Activated CD4-positive, CD25-positive, alpha-beta regulatory T cell (primary cell): ENCODE measurements at regions not wholly inside any gene's neighbourhood (a gene's known extent, or its start where the extent isn't known, plus 50 kb on each side); places are given as distances from the start of the nearest gene placed in this dataset.

Source experiments
- DNase-seq, 4 experiments: peaks; one replicate each; lab custom pipeline; 2025; lab: John Stamatoyannopoulos, UW

- DNase-seq = no peak
Observed at GRCh38 chr2:133667085-133667484, 98.8 kb upstream of the NCKAP5 start.

- DNase-seq = no peak
Observed at GRCh38 chr2:133667968-133668367, 99.7 kb upstream of the NCKAP5 start.

DNA sequence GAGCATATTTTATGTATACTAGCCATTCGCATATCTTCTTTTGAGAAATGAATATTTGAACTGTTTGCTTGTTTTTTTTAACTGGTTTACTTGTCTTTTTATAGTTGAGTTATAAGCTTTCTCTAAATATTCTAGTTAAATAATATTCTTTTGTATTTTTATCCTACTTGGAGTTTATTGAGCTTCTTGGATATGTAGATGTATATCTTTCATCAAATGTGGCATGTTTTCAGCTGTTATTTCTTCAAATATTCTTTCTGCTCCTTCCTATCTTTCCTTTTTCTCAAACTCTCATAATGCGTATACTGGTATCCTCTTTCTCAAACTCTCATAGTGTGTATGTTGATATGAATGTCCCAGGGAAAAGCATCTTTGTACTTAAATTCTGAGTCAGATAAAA, 100.3 kb upstream of the NCKAP5 start:
- DNase-seq = no peak

- DNase-seq = no peak
Observed at GRCh38 chr2:133673305-133673905, 105.1 kb upstream of the NCKAP5 start.

- no peak for DNase-seq
Observed at GRCh38 chr2:133674066-133674432, 105.8 kb upstream of the NCKAP5 start.

- DNase-seq = no peak
Observed at GRCh38 chr2:133674433-133675331, 106.4 kb upstream of the NCKAP5 start.

DNA sequence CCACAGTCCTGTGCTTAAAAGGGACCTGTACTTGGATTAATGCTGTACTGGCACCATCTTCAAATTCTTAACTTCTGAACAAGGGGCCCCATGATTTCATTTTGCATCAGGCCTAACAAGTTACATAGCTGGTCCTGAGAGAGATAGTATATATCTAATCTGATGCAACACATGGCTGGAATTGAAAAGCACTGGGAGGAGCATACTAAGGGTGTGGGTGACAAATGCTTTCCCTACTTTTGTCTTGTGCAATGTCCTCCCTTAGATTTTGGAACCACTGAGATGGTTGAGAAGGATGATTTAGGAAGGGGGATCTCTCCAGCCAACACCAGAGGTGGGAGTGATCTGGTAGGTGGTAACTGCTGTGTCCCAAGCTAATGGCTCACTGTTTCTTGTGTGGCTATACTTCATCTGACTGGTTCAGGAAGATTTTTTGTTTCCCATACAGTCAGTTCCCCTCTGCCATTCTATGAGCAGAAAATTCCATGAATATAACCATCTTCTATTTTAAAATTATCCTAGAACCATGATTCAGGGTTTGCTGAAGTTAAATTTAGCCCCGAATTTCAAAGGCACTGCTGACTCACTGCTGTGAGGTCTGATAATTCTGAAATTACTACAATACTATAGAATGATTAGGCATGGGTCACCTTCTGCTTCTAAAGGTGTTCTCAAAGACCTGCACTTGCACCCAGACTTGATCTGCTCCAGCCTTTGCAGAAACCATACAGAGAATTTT, 108.3 kb upstream of the NCKAP5 start:
- no peak for DNase-seq

DNA sequence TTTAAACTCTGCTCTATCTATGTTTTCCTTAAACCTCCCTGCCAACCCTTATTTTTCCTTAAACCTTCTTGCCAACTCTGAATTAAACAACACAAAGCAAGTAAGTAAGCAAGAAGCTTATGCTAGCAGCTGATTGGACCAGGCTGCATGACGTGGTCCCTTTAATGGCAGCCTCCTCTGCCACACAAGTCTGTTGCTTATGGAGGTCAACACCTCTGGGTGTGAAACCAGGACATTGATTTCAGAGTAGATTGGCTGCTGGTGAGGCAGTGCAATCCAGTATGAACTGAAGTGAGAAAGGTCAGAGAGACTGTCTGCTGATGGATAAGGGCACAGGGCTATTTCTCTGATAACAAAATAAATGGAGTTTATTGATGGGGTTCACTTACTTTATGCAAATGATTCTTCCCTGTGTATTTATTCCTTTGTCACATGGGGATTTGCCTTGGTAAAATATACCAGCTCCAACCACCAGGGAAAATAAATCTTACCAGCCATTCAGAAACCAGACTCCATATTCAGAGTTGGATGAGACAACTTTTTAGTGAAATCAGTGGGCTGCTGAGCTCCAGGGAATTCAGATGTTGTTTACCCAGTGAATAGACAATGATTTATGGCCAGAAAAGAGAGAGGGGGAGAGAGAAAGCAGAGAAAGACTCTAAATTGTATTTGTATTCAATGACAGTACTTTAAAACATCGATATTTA, 112.2 kb upstream of the NCKAP5 start:
- DNase-seq = no peak

DNA sequence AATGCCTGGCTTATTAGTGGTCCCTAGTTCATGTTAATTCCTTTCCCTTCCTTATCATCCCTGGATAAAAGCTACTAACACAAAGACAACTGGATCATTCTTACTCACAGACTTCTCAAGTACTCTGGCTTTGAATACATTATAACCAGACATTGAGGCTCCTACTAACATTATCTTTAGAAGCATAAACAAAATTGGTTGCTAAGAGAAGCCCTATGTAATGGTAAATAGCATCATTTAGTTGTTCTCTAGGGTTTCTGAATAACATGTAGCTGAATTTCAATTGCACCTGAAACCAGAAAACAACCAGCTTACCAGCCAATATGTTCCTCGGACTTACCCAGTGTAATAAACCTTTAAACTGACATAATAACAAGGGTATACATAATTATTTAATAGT, 114.1 kb upstream of the NCKAP5 start:
- no peak for DNase-seq

GRCh38 chr2:133682906-133683305, 114.6 kb upstream of the NCKAP5 start:
- no peak for DNase-seq

GRCh38 chr2:133685636-133686215, 117.5 kb upstream of the NCKAP5 start:
- DNase-seq = no peak

DNA sequence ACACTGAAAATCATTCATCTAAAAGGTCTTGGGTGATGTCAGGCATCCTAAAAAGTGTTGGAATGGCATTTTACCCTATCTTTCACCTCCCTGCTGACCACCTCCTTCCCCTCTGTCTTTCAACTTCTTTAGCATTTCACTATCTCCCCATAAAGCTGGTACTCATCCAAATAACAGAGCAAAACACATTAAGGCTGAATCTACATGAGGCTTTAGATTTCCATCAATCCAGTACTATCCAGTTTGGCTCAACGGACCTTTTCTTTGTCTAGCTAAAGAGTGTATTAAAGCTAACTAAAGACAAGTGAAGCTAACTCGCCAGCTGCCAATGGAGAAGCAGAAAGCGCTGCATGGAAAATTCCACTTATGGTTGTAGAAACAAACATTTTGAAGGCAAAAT, 122.5 kb upstream of the NCKAP5 start:
- DNase-seq = no peak

- no peak for DNase-seq
Observed at GRCh38 chr2:133691336-133691735, 123.1 kb upstream of the NCKAP5 start.

- no peak for DNase-seq
Observed at GRCh38 chr2:133705287-133705686, 137.0 kb upstream of the NCKAP5 start.

GRCh38 chr2:133710613-133711012, 142.3 kb upstream of the NCKAP5 start:
- no peak for DNase-seq

DNA sequence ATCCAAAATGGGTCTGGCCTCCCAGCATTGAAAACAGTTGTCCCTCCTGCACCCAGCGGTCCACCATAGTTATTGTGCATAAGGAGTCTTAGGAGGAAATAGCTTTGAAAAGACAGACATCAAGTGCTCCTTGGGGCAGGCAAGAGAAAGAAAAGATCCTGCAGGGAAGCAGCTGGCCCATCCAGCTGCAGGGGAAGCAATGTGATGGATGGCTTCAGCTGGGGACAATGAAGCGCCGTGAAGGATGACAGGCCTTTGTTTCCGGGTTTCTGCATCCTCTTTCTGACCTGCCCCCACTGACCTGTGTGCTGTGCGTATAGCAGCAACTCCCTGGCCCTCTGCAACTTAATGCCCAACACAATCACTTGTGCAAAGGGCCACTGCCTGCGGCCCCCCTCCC, 142.9 kb upstream of the NCKAP5 start:
- no peak for DNase-seq

- DNase-seq = no peak
Observed at GRCh38 chr2:133711806-133712205, 143.5 kb upstream of the NCKAP5 start.

- DNase-seq = no peak
Observed at GRCh38 chr2:133712369-133712768, 144.1 kb upstream of the NCKAP5 start.

DNA sequence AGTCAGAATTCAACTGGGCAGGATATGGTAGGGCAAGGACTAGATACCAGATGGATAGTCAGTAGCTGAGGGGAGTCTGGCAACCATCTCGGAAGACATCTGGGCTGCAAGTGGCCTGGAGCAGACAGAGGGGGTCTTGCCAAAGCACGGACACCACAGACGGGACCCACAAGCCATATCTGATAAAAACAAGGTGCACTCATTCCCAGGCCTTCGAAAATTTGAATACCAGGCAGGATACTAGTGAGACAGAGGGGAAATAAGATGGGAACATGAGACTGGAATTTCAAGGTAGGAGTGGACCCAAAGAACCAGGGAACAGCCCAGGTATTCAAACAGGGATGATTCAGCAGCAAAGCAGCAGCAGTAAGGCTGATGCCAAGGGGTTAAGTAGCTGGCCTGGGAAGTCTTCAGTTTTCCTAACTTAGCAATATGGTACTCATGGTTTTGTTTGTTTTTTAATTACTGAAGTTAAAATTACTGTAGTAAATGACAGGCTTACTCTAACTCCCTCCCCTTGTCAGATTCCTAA, 144.9 kb upstream of the NCKAP5 start:
- no peak for DNase-seq

- no peak for DNase-seq
Observed at GRCh38 chr2:133716166-133716565, 147.9 kb upstream of the NCKAP5 start.

GRCh38 chr2:133717497-133717896, 149.2 kb upstream of the NCKAP5 start:
- DNase-seq = no peak
